Stomach (tissue), 8 donors: ENCODE measurements at regions not wholly inside any gene's neighbourhood (a gene's known extent, or its start where the extent isn't known, plus 50 kb on each side); places are given as distances from the start of the nearest gene placed in this dataset.

Experiments used
- DNase-seq, 2 donors: peaks; one replicate each; pipeline versions ENCODE4 v3.0.0 to v3.0.0-alpha.2; 2013 to 2019
- H3K27ac ChIP-seq, 5 donors: fragments of 200-600 bp in 4 of 5; sonication (generic) in 4 of 5; one replicate each; pipeline ENCODE4 v1.5.1; 2013 to 2019; ENCODE audit warnings: mild to moderate bottlenecking in 1 of 5, moderate library complexity in 1 of 5
- H3K27me3 ChIP-seq, 3 donors: fragments of 200-600 bp; sonication (generic); one replicate each; pipeline ENCODE4 v1.5.1; 2017 to 2019; ENCODE audit warnings: mixed run types in 1 of 3
- H3K36me3 ChIP-seq, 4 donors: fragments of 200-600 bp; sonication (generic); 1 replicate in 3 of 4; 2 replicates in 1 of 4; pipeline ENCODE4 v1.5.1; 2016 to 2019
- H3K4me1 ChIP-seq, 4 donors: fragments of 200-600 bp; sonication (generic); one replicate each; pipeline ENCODE4 v1.5.1; 2016 to 2019
- H3K4me3 ChIP-seq, 4 donors: fragments of 200-600 bp; sonication (generic) in 3 of 4; one replicate each; pipeline ENCODE4 v1.5.1; 2016 to 2019; ENCODE audit warnings: mild to moderate bottlenecking in 1 of 4
- H3K9me3 ChIP-seq, 4 donors: fragments of 200-600 bp; sonication (generic); one replicate each; pipeline ENCODE4 v1.5.1; 2016 to 2019
- EP300 ChIP-seq: sonication (generic); formaldehyde crosslinking; IDR thresholded peaks from one replicate; pipeline ENCODE4 v1.6.1; 2017; ENCODE audit warnings: antibody characterized with exemption
- POLR2A ChIP-seq, 4 donors: fragments of 450-650 bp; IDR thresholded peaks; one replicate each; pipeline ENCODE4 v1.6.1; 2016; ENCODE audit warnings: antibody characterized with exemption in 4 of 4, control low read depth in 2 of 4, mild to moderate bottlenecking in 1 of 4, moderate library complexity in 1 of 4
- POLR2AphosphoS5 ChIP-seq, 3 donors: sonication (generic); formaldehyde crosslinking; IDR thresholded peaks; one replicate each; pipeline ENCODE4 v1.6.1; 2016; ENCODE audit warnings: antibody characterized with exemption in 3 of 3
- WGBS, 5 donors: extraction: QIAGEN DNeasy Blood & Tissue Kit in 3 of 5; methylation state at CpG; one replicate each; pipeline versions ENCODE4 v1.1.5 to v1.1.7; 2013 to 2018; 5-methylcytosine and 5-hydroxymethylcytosine counted together
- intact Hi-C: fragments of 100-400 bp; cut with DNase I; formaldehyde crosslinking; loops from one replicate; pipeline ENCODE4 v1.15.1; 2023; ENCODE audit warnings: low total_unique reads
- TF ChIP-seq, protein P1 (sequence below), 7 experiments: fragments of 450-650 bp in 4 of 7; fragments of 200-600 bp in 3 of 7; sonication (generic) in 3 of 7; IDR thresholded peaks; one replicate each; pipeline ENCODE4 v1.5.1; 2016 to 2019; ENCODE audit warnings: antibody characterized with exemption in 7 of 7, control low read depth in 2 of 7, mild to moderate bottlenecking in 1 of 7
- donor health status: healthy with polysubstance abuse.
- donor health status: Bipolar disorder and iron deficiency.
- donor health status: healthy.

GRCh38 chr1:98232678-98233077, 311.8 kb upstream of the DPYD start:
- H3K4me1 ChIP-seq, result no peaks in the 10 kb centered on the region
- no peak for DNase-seq
- WGBS, 5 donors, result 75 to 90% (median 80%) methylated on average over 3 of the region's 3 CpGs
- no peaks in the 10 kb centered on the region for H3K36me3 ChIP-seq
- TF ChIP-seq POLR2A (IDR thresholded peaks at IDR 0.05) (no peak), POLR2AphosphoS5 (IDR thresholded peaks at IDR 0.05) (no peak), EP300 (no peak)
- TF ChIP-seq, protein P1, sequence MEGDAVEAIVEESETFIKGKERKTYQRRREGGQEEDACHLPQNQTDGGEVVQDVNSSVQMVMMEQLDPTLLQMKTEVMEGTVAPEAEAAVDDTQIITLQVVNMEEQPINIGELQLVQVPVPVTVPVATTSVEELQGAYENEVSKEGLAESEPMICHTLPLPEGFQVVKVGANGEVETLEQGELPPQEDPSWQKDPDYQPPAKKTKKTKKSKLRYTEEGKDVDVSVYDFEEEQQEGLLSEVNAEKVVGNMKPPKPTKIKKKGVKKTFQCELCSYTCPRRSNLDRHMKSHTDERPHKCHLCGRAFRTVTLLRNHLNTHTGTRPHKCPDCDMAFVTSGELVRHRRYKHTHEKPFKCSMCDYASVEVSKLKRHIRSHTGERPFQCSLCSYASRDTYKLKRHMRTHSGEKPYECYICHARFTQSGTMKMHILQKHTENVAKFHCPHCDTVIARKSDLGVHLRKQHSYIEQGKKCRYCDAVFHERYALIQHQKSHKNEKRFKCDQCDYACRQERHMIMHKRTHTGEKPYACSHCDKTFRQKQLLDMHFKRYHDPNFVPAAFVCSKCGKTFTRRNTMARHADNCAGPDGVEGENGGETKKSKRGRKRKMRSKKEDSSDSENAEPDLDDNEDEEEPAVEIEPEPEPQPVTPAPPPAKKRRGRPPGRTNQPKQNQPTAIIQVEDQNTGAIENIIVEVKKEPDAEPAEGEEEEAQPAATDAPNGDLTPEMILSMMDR (IDR thresholded peaks at IDR 0.05), result no peak
- intact Hi-C loops, result no loop called here
- peaks cover 5 to 40% (median 26%) of the 10 kb centered on the region in 4 donors for H3K9me3 ChIP-seq
- no peak overlapping the region for H3K4me3 ChIP-seq
- H3K27ac ChIP-seq, result no peak overlapping the region
- H3K27me3 ChIP-seq, result no peaks in the 10 kb centered on the region

DNA sequence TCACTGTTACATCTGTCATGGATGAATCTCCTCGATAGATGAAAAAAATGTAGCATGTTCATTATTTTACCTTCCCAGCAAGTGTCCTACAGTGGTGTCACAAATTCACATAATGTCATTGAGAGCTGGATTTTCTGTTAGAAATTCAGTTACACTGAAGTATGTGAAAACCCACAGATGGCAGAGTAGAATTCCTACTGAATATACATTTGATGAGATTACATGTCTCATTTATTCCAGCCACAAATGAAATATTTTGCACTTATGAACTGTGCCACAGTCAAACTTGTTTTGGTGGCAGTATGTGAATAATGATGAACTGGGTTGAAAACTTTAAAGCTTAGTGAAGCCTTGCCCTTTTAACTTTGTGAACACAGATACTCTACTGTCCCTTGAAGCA, 301.9 kb upstream of the DPYD start:
- H3K27me3 ChIP-seq, result no peaks in the 10 kb centered on the region
- H3K4me3 ChIP-seq, result no peak overlapping the region
- 88 to 93% (median 92%) methylated on average over 1 of the region's 1 CpG for WGBS, 5 donors
- H3K4me1 ChIP-seq, result no peaks in the 10 kb centered on the region
- no peak for DNase-seq
- H3K27ac ChIP-seq, result no peak overlapping the region
- intact Hi-C loops, result no loop called here
- TF ChIP-seq POLR2A (IDR thresholded peaks at IDR 0.05) (no peak), POLR2AphosphoS5 (IDR thresholded peaks at IDR 0.05) (no peak), EP300 (no peak)
- TF ChIP-seq, protein P1 (IDR thresholded peaks at IDR 0.05), result no peak
- H3K9me3 ChIP-seq, result no peaks in the 10 kb centered on the region
- H3K36me3 ChIP-seq, result no peaks in the 10 kb centered on the region

DNA sequence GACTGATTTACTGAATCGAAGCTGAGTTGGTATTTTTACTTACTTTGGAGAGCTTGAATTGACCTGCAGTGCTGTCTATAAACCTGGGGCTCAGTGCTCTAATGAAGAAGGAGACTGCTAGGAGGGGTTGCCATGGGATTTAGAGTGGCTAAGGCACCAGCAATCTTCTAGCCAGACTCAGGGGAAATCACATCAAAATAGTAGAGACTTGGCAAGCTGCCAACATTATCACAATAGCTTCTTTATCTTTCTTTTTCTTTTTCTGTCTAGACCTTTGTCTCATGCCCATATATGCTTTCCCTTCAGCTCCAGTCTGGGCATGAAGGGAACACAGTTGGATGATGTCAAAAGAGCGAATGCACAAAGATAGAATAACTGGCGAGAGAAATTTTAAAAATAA, 301.1 kb upstream of the DPYD start:
- Histone ChIP-seq H3K9me3 (no peaks in the 10 kb centered on the region), H3K36me3 (no peaks in the 10 kb centered on the region), H3K4me1 (no peaks in the 10 kb centered on the region), H3K4me3 (no peak overlapping the region), H3K27ac (no peak overlapping the region), H3K27me3 (no peaks in the 10 kb centered on the region)
- TF ChIP-seq POLR2AphosphoS5 (IDR thresholded peaks at IDR 0.05), result no peak
- TF ChIP-seq POLR2A (IDR thresholded peaks at IDR 0.05), result no peak
- intact Hi-C loops, result no loop called here
- WGBS, 5 donors, result 82 to 89% (median 83%) methylated on average over 3 of the region's 3 CpGs
- peak in 1 of 2 donors; percentile 3 for DNase-seq

DNA sequence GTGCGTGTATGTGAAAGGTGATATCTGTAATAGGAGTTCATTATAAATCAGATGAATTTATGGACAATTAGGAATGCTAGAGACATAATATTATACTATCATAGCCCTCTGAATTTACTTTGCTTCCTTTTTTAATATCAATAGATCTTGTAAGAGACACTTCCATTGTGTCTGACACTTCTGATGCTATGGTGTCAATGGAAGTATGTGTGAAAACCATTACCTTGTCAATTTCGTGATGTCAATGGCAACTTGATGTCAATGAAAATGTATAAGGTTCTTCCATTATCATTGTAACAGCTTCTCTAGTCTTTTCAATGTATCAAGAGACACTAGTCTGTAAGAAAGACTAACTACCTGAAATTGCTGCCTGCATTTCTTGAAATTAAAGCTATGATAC, 296.8 kb upstream of the DPYD start:
- H3K36me3 ChIP-seq, result no peaks in the 10 kb centered on the region
- WGBS, 5 donors, result 74 to 80% (median 76%) methylated on average over 2 of the region's 2 CpGs
- H3K27ac ChIP-seq, result no peak overlapping the region
- H3K27me3 ChIP-seq, result no peaks in the 10 kb centered on the region
- no peaks in the 10 kb centered on the region for H3K9me3 ChIP-seq
- intact Hi-C loops, result no loop called here
- H3K4me3 ChIP-seq, result no peak overlapping the region
- H3K4me1 ChIP-seq, result no peaks in the 10 kb centered on the region
- no peak for TF ChIP-seq EP300
- no peak for TF ChIP-seq POLR2A (IDR thresholded peaks at IDR 0.05)
- TF ChIP-seq, protein P1 (IDR thresholded peaks at IDR 0.05), result no peak
- no peak for TF ChIP-seq POLR2AphosphoS5 (IDR thresholded peaks at IDR 0.05)
- no peak for DNase-seq

GRCh38 chr1:98216304-98216703, 295.5 kb upstream of the DPYD start:
- 84 to 88% (median 86%) methylated on average over 5 of the region's 5 CpGs for WGBS, 5 donors
- Histone ChIP-seq H3K4me1 (no peaks in the 10 kb centered on the region), H3K4me3 (no peak overlapping the region), H3K27ac (no peak overlapping the region), H3K9me3 (no peaks in the 10 kb centered on the region), H3K27me3 (no peaks in the 10 kb centered on the region), H3K36me3 (no peaks in the 10 kb centered on the region)
- TF ChIP-seq POLR2AphosphoS5 (IDR thresholded peaks at IDR 0.05), result no peak
- DNase-seq, result no peak
- intact Hi-C loops, result no loop called here
